K562 (cell line): ENCODE measurements at regions not wholly inside any gene's neighbourhood (a gene's known extent, or its start where the extent isn't known, plus 50 kb on each side); places are given as distances from the start of the nearest gene placed in this dataset.

ENCODE experiments used
- ATAC-seq: fragments of 200-7000 bp; cut with Tn5 transposase; 3 replicates; pipeline ENCODE4 v1.9.1; 2020; ENCODE audit warnings: moderate library complexity
- BruUV-seq: library from RNA; stranded (reverse); fragments of 400-500 nt; replicated peaks from 2 replicates; lab custom pipeline; 2021; lab: Mats Ljungman, UMichigan
- CTCF ChIA-PET: fragments of 300-600 bp; formaldehyde crosslinking; extraction: SDS; loops from one replicate; lab custom pipeline; 2021; ENCODE audit warnings: low intra/inter-chr PET ratio; lab: Yijun Ruan, JAX
- POLR2A ChIA-PET: fragments of 300-600, 350-650 bp; sonication (Branson Sonifier 250); formaldehyde crosslinking; extraction: SDS; loops from one replicate; lab custom pipeline; 2021; ENCODE audit warnings: antibody characterized with exemption, inconsistent platforms; lab: Yijun Ruan, JAX
- DNase-seq, 4 experiments: peaks; one replicate each; pipeline versions ENCODE4 v3.0.0 to v3.0.0-alpha.2; 2011 to 2018; ENCODE audit warnings: low spot score in 3 of 4, mixed read lengths in 3 of 4; ENCODE audit errors: extremely low read depth in 1 of 4
- FAIRE-seq: peaks from 2 replicates; lab custom pipeline; 2011; peaks lifted over from hg19 to GRCh38; lab: Jason Lieb, UNC
- H2AFZ ChIP-seq: 2 replicates; pipeline ENCODE4 v1.6.0; 2011; ENCODE audit warnings: low read depth, low read length, control low read depth, inconsistent platforms
- H3K27ac ChIP-seq: fragments of 200-600 bp; 3 replicates; pipeline ENCODE4 v1.8.0; 2011; ENCODE audit warnings: low read depth, mild to moderate bottlenecking, control low read depth, inconsistent platforms, low read length, moderate library complexity, mixed read lengths; ENCODE audit errors: extremely low read depth
- H3K27me3 ChIP-seq, 2 experiments: fragments of 300-600 bp in 1 of 2; 2 replicates in 1 of 2; 3 replicates in 1 of 2; pipeline versions ENCODE4 v1.6.0 to v1.8.0; 2011; ENCODE audit warnings: inconsistent platforms in 2 of 2, low read length in 2 of 2, mild to moderate bottlenecking in 1 of 2, mixed read lengths in 1 of 2, moderate library complexity in 1 of 2; ENCODE audit not compliant: control insufficient read depth in 2 of 2, insufficient read depth in 2 of 2
- H3K36me3 ChIP-seq: fragments of 300-600 bp; 3 replicates; pipeline ENCODE4 v1.8.0; 2011; ENCODE audit warnings: mild to moderate bottlenecking, low read length, inconsistent platforms; ENCODE audit not compliant: control insufficient read depth, insufficient read depth
- H3K4me1 ChIP-seq, 2 experiments: fragments of 200-600 bp in 1 of 2; replicated peaks in 1 of 2; 2 replicates in 1 of 2; 3 replicates in 1 of 2; pipeline versions ENCODE4 v1.5.1 to v1.8.0; 2011; ENCODE audit warnings: inconsistent platforms in 2 of 2, low read length in 2 of 2, mild to moderate bottlenecking in 1 of 2, mixed read lengths in 1 of 2, moderate library complexity in 1 of 2; ENCODE audit not compliant: control insufficient read depth in 2 of 2, insufficient read depth in 2 of 2
- H3K4me2 ChIP-seq: 2 replicates; pipeline ENCODE4 v1.6.1; 2011; ENCODE audit warnings: low read length, control low read depth, inconsistent platforms, mixed read lengths; ENCODE audit not compliant: insufficient read depth
- H3K4me3 ChIP-seq: fragments of 200-600 bp; sonication (generic), shearing (Covaris generic); 2 replicates; pipeline ENCODE4 v1.5.1; 2016; ENCODE audit warnings: control low read depth, inconsistent platforms
- H3K79me2 ChIP-seq: fragments of 200-600 bp; 3 replicates; pipeline ENCODE4 v1.8.0; 2011; ENCODE audit warnings: low read length, inconsistent platforms; ENCODE audit not compliant: control insufficient read depth, insufficient read depth
- H3K9ac ChIP-seq, 2 experiments: 2 replicates each; pipeline versions ENCODE4 v1.6.0 to v1.6.1; 2011; ENCODE audit warnings: low read depth in 2 of 2, low read length in 2 of 2, control low read depth in 1 of 2, inconsistent platforms in 1 of 2, mild to moderate bottlenecking in 1 of 2, mixed read lengths in 1 of 2; ENCODE audit not compliant: insufficient read depth in 1 of 2
- H3K9me1 ChIP-seq: one replicate; pipeline ENCODE4 v1.6.0; 2011; ENCODE audit warnings: inconsistent platforms, mild to moderate bottlenecking, low read length, moderate library complexity; ENCODE audit not compliant: control insufficient read depth, insufficient read depth
- H3K9me3 ChIP-seq: replicated peaks from 2 replicates; pipeline ENCODE4 v1.5.1; 2011; ENCODE audit warnings: low read depth, low read length, inconsistent platforms; ENCODE audit not compliant: control insufficient read depth, insufficient read depth
- H4K20me1 ChIP-seq: replicated peaks from 2 replicates; pipeline ENCODE4 v1.6.1; 2011; ENCODE audit warnings: low read length, inconsistent platforms, mixed read lengths; ENCODE audit not compliant: control insufficient read depth, insufficient read depth
- CLOCK ChIP-seq: fragments of 250-450 bp; sonication (Bioruptor Pico); IDR thresholded peaks from 2 replicates; pipeline ENCODE4 v1.4.0; 2020; ENCODE audit warnings: mild to moderate bottlenecking, moderate library complexity, borderline replicate concordance
- EWSR1 ChIP-seq: fragments of 450-650 bp; IDR thresholded peaks from 2 replicates; pipeline ENCODE4 v1.6.1; 2018; ENCODE audit warnings: borderline replicate concordance, mild to moderate bottlenecking, low read depth, moderate library complexity; ENCODE audit not compliant: partially characterized antibody
- FOXA3 ChIP-seq, 2 experiments: fragments of 450-650 bp in 1 of 2; sonication (generic) in 1 of 2; formaldehyde crosslinking; IDR thresholded peaks in 1 of 2; conservative IDR thresholded peaks in 1 of 2; 2 replicates each; pipeline versions ENCODE4 v1.4.0 to v1.8.0; 2020 to 2022; ENCODE audit warnings: mild to moderate bottlenecking in 2 of 2, missing genetic modification reagents in 1 of 2
- GTF2F1 ChIP-seq: IDR thresholded peaks from 2 replicates; pipeline ENCODE4 v1.6.1; 2011; ENCODE audit warnings: low read depth, low read length, improper control_type of control experiment
- LEF1 ChIP-seq: fragments of 450-650 bp; IDR thresholded peaks from 2 replicates; pipeline ENCODE4 v1.6.1; 2016; ENCODE audit warnings: mild to moderate bottlenecking
- NR0B1 ChIP-seq: fragments of 450-650 bp; IDR thresholded peaks from one replicate; pipeline ENCODE4 v1.6.1; 2018; ENCODE audit warnings: mild to moderate bottlenecking, moderate library complexity; ENCODE audit not compliant: partially characterized antibody
- RERE ChIP-seq: sonication (generic); formaldehyde crosslinking; IDR thresholded peaks from 2 replicates; pipeline ENCODE4 v1.8.0; 2023; ENCODE audit warnings: missing genetic modification reagents, mild to moderate bottlenecking, borderline replicate concordance
- SFPQ ChIP-seq: fragments of 200-400 bp; formaldehyde crosslinking; IDR thresholded peaks from 2 replicates; pipeline ENCODE4 v1.6.1; 2017; ENCODE audit warnings: mild to moderate bottlenecking, low read depth, low read length, moderate library complexity
- TCF7L2 ChIP-seq: fragments of 150-350 bp; IDR thresholded peaks from 2 replicates; pipeline ENCODE4 v1.6.1; 2016; ENCODE audit warnings: low read depth, mild to moderate bottlenecking, low read length, moderate library complexity
- ZNF311 ChIP-seq: fragments of 250-450 bp; sonication (Bioruptor Pico); IDR thresholded peaks from 2 replicates; pipeline ENCODE4 v1.4.0; 2020; ENCODE audit warnings: mild to moderate bottlenecking, moderate library complexity
- ZNF668 ChIP-seq: fragments of 250-450 bp; sonication (Bioruptor Pico); IDR thresholded peaks from 2 replicates; pipeline ENCODE4 v1.8.0; 2022; ENCODE audit warnings: mild to moderate bottlenecking, inconsistent platforms
- in situ Hi-C: fragments of 300-500 bp; cut with MboI; formaldehyde crosslinking; loops from 4 replicates; pipeline ENCODE4 v1.15.0; 2018; ENCODE audit warnings: inconsistent platforms, mixed read lengths
- intact Hi-C: fragments of 100-400 bp; cut with micrococcal nuclease; formaldehyde crosslinking; loops from 2 replicates; pipeline ENCODE4 v1.14.2; 2022

DNA sequence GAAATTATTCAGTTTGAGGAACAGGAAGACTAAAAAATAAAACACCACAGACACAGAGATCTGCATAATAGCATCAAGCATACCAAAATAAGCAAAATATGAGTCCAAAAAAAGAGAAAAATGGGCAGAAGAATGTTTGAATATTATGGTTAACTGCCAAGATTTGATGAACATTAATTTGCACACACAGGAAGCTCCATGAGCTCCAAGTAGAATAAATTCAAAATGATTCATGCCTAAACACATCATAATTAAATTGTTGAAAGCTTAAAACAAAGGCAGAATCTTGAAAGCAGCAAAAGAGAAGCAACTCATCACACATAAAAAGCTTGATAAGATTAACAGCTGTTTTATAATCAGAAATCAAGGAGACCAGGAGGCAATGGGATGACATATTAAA is 156.6 kb upstream of the ARSJ start:
- H3K4me1 ChIP-seq, result no peaks in the 10 kb centered on the region
- ChIA-PET CTCF (no interaction called here), POLR2A (no interaction called here)
- H3K4me3 ChIP-seq, result no peak overlapping the region
- no peak for FAIRE-seq
- BruUV-seq, result no TSS peak
- H3K79me2 ChIP-seq, result no peaks in the 10 kb centered on the region
- no peak for DNase-seq
- H3K9ac ChIP-seq, result no peak overlapping the region
- H3K9me1 ChIP-seq, result no peaks in the 10 kb centered on the region
- no peak overlapping the region for H2AFZ ChIP-seq
- in situ Hi-C loops, result no loop called here
- no peak for ATAC-seq
- H4K20me1 ChIP-seq, result no peaks in the 10 kb centered on the region
- no peak overlapping the region for H3K27ac ChIP-seq
- peaks cover 3% of the 10 kb centered on the region; the same call in 1 of the 2 replicates for H3K9me3 ChIP-seq
- H3K27me3 ChIP-seq, result no peaks in the 10 kb centered on the region
- intact Hi-C loops, result no loop called here
- H3K4me2 ChIP-seq, result no peak overlapping the region
- no peaks in the 10 kb centered on the region for H3K36me3 ChIP-seq
- TF ChIP-seq ZNF668 (CRISPR knock-in tag), result no peak
- no peak for TF ChIP-seq CLOCK (CRISPR knock-in tag)
- no peak for TF ChIP-seq GTF2F1
- TF ChIP-seq FOXA3 (CRISPR knock-in tag; conservative IDR thresholded peaks at IDR 0.05 in 1 of 2, IDR thresholded peaks at IDR 0.05 in 1 of 2), result no peak
- no peak for TF ChIP-seq NR0B1
- TF ChIP-seq RERE (CRISPR knock-in tag), result no peak
- no peak for TF ChIP-seq EWSR1
- TF ChIP-seq ZNF311, result no peak
- TF ChIP-seq SFPQ, result no peak
- TF ChIP-seq LEF1, result no peak
- TF ChIP-seq TCF7L2, result no peak
